ENCODE measurements at regions not wholly inside any gene's neighbourhood (a gene's known extent, or its start where the extent isn't known, plus 50 kb on each side); places are given as distances from the start of the nearest gene placed in this dataset.

DNA sequence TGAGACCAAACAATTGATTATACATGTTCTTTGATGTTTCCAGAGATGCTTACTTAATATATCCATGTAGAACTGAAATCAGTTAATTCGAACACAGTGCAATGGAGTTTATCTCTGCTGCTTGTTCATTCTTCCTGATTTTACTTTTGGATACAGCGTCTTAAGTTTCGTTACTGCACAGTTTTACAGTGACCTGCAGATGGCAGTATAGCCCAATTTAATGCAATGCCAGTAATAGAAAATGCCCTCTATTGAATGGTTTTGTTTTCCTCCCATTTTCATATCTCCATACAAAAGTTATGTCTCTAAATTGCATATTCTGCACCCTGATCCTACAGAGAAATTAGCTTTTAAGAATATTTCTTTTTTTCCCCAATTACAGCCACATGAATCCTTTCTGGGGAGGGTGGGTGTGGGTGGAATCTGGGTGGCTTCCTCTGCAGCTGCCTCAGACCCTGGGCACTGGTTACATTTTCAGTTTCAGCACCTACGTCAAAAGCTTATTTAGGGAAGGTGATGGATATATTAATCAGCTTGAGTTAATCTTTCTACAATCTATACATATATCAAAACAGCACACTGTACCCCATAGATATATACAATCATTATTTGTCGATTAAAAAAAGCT lies 101.1 kb upstream of the DCD start:
- Histone ChIP-seq H3K14ac (ENCODE audit: insufficient read length) (no peak overlapping the region), H3K4me2 (ENCODE audit: insufficient read depth in 1 of 2, low read depth in 2 of 2, low read length in 2 of 2) (no peak overlapping the region)
- TF ChIP-seq FOSL1 (IDR thresholded peaks at IDR 0.05; ENCODE audit: insufficient read depth, low read depth, low read length) (no peak), CHD2 (IDR thresholded peaks at IDR 0.05; ENCODE audit: low read length) (no peak), ASH2L (IDR thresholded peaks at IDR 0.05; ENCODE audit: low read length) (no peak), RAD21 (IDR thresholded peaks at IDR 0.05 in 1 of 2, conservative IDR thresholded peaks at IDR 0.05 in 1 of 2; ENCODE audit: low read depth in 2 of 2, low read length in 2 of 2) (peak; percentile 79 to 81), RNF2 (IDR thresholded peaks at IDR 0.05; ENCODE audit: borderline replicate concordance, low read depth, low read length, missing control alignments, poor library complexity, severe bottlenecking) (no peak), MAFK (IDR thresholded peaks at IDR 0.05; ENCODE audit: low read depth, low read length) (no peak), POU5F1 (IDR thresholded peaks at IDR 0.05; ENCODE audit: low read depth, low read length) (no peak), YY1 (IDR thresholded peaks at IDR 0.05; ENCODE audit: low read depth, low read length) (no peak), RBBP5 (IDR thresholded peaks at IDR 0.05; ENCODE audit: borderline replicate concordance, low read depth, low read length) (no peak), SIN3A (conservative IDR thresholded peaks at IDR 0.05 in 1 of 2, IDR thresholded peaks at IDR 0.05 in 1 of 2; ENCODE audit: low read depth in 1 of 2, low read length in 2 of 2) (no peak), EZH2 (IDR thresholded peaks at IDR 0.05; ENCODE audit: low read depth, low read length, severe bottlenecking) (no peak), SIX5 (IDR thresholded peaks at IDR 0.05; ENCODE audit: low read depth, low read length) (no peak)

More for the DNA sequence above, 101.1 kb upstream of the DCD start:
- Histone ChIP-seq H2AK5ac (ENCODE audit: low read depth, low read length) (no peak overlapping the region), H3K27ac (ENCODE audit: low read depth, low read length) (no peak overlapping the region), H2BK12ac (ENCODE audit: low read depth, low read length) (no peak overlapping the region), H2BK5ac (ENCODE audit: low read depth, low read length) (no peak overlapping the region), H2BK20ac (ENCODE audit: low read length) (no peak overlapping the region), H4K5ac (ENCODE audit: insufficient read length, low read depth, low read length) (no peak overlapping the region), H3K27me3 (replicated peaks in 1 of 4; ENCODE audit: control insufficient read depth in 3 of 4, extremely low read depth in 1 of 4, insufficient read depth in 3 of 4, low read length in 3 of 4) (no peaks in the 10 kb centered on the region), H3K79me1 (ENCODE audit: low read depth, low read length) (no peaks in the 10 kb centered on the region), H2BK15ac (ENCODE audit: low read length) (no peak overlapping the region), H3K36me3 (ENCODE audit: control insufficient read depth in 2 of 4, insufficient read depth in 4 of 4, low read length in 3 of 4) (no peaks in the 10 kb centered on the region), H3K4me1 (replicated peaks in 1 of 4; ENCODE audit: control insufficient read depth in 3 of 4, insufficient read depth in 4 of 4, low read length in 3 of 4) (no peaks in the 10 kb centered on the region), H3K18ac (ENCODE audit: extremely low read depth, low read length) (no peak overlapping the region), H3K23me2 (ENCODE audit: low read depth, low read length) (no peaks in the 10 kb centered on the region), H2AFZ (ENCODE audit: low read length) (no peak overlapping the region), H4K20me1 (replicated peaks in 1 of 2; ENCODE audit: control insufficient read depth in 1 of 2, insufficient read depth in 2 of 2, low read length in 2 of 2) (no peaks in the 10 kb centered on the region), H3K9me3 (ENCODE audit: insufficient read depth in 2 of 2, low read depth in 1 of 2, low read length in 1 of 2) (peaks cover 0 to 7% of the 10 kb centered on the region in 2 experiments; a peak in 2 of 4 replicates), H3K23ac (ENCODE audit: insufficient read length) (no peak overlapping the region), H3K4ac (replicated peaks; ENCODE audit: insufficient read length, low read depth, low read length) (no peak overlapping the region), H3K79me2 (ENCODE audit: control insufficient read depth in 1 of 2, insufficient read depth in 2 of 2, low read length in 2 of 2) (no peaks in the 10 kb centered on the region), H3K56ac (replicated peaks; ENCODE audit: insufficient read length, low read depth, low read length) (no peak overlapping the region), H2BK120ac (replicated peaks; ENCODE audit: low read depth, low read length) (no peak overlapping the region), H4K8ac (ENCODE audit: extremely low read depth, insufficient read depth, low read length) (no peak overlapping the region), H3K4me3 (ENCODE audit: extremely low read depth in 1 of 4, insufficient read depth in 2 of 4, low read depth in 3 of 4, low read length in 4 of 4) (no peak overlapping the region), H4K91ac (replicated peaks; ENCODE audit: insufficient read length, low read length) (no peak overlapping the region), H3K9ac (replicated peaks in 1 of 4; ENCODE audit: extremely low read depth in 1 of 4, low read depth in 3 of 4, low read length in 3 of 4) (no peak overlapping the region)
- DNase-seq (ENCODE audit: low read depth in 1 of 2, low spot score in 2 of 2), result no peak
- 41% methylated on average over 5 of the region's 5 CpGs; no CpG with 5 or more reads in 1 of the 2 experiments for WGBS, 2 experiments (ENCODE audit: extremely low coverage in 1 of 2, insufficient coverage in 1 of 2, insufficient read length in 1 of 2, insufficient replicate concordance in 2 of 2, low coverage in 1 of 2, low lambda C conversion rate in 2 of 2, missing lambda C conversion rate in 1 of 2)
- peak; percentile 74 for FAIRE-seq
- CTCF ChIA-PET (ENCODE audit: partially characterized antibody), result interaction anchor here (0.6 to 4.3 kb wide), 51 partner anchors 9 to 1195 kb away, joined by 3 to 89 read pairs (median 6); partner anchors contain the start of gene MUCL1
- POLR2A ChIA-PET (ENCODE audit: partially characterized antibody), result no interaction called here
